ENCODE measurements at regions not wholly inside any gene's neighbourhood (a gene's known extent, or its start where the extent isn't known, plus 50 kb on each side); places are given as distances from the start of the nearest gene placed in this dataset.

DNA sequence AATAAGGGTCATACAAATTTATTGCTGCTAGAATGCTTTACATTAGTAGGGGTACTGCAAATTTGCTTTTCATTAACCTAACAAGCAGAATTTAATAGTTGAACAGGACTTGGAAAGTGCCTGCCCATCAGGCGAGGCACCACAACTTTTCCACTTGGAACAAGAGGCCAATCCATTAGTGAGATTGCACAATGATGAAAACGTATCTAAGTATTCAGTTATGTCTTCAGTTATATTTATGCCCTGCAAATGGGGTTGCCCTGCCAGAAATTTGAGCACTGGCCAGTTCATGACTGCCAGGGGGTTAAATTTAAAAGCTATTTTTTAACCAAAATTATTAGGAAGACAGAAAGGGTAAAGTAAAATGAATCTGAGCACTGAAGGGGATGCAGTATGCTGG is 111.1 kb upstream of the PALS2 start:
- no peak for DNase-seq
- POLR2A ChIA-PET: no interaction called here
- CTCF ChIA-PET: no interaction called here
- no peaks in the 10 kb centered on the region for H3K36me3 ChIP-seq (ENCODE audit: control insufficient read depth in 2 of 2, extremely low read depth in 1 of 2, insufficient read depth in 1 of 2, low read length in 1 of 2)
- Mint-ChIP-seq H3K27me3 (peaks cover 0 to 4% of the 10 kb centered on the region in 2 donors), H3K4me1 (no peaks in the 10 kb centered on the region), H3K4me3 (no peak overlapping the region), H3K27ac (no peak overlapping the region), H3K9me3 (peaks cover 0 to 3% (median 0%) of the 10 kb centered on the region in 3 donors), H3K36me3 (no peaks in the 10 kb centered on the region)
- no CpG with 5 or more reads among the region's 2 CpGs for WGBS (ENCODE audit: insufficient coverage)
- no peaks in the 10 kb centered on the region for H3K9me3 ChIP-seq
- ATAC-seq (replicated peaks in 1 of 4): no peak
- no peaks in the 10 kb centered on the region for H3K4me1 ChIP-seq (ENCODE audit: control insufficient read depth in 1 of 2, extremely low read depth in 1 of 2, insufficient read depth in 2 of 2, low read length in 2 of 2)
- no peak overlapping the region for H3K27ac ChIP-seq (ENCODE audit: low read length)
- H3K27me3 ChIP-seq (replicated peaks in 1 of 2; ENCODE audit: control insufficient read depth in 2 of 2, extremely low read depth in 1 of 2, insufficient read depth in 2 of 2, low read length in 1 of 2): no peaks in the 10 kb centered on the region
- no peak overlapping the region for H3K4me3 ChIP-seq (ENCODE audit: control insufficient read depth in 1 of 2, extremely low read depth in 1 of 2, low read length in 1 of 2)

DNA sequence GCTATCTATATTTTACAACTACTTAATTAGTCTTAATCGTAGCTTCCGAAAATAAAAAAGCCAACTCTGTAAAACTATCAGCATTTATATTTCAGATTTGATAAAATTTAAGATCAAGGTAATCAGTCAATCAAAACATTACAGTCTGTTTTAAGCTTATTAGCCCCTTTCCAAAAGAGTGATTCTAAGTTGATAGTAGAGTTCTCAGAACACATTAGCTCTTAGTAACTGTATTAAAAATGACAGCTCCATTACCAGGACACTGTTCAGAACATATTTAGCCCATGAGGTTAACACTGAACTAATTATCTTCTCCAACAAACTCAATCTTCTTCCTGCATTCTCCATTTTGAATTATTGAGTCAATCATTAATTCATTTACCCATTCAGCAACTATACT is 110.3 kb upstream of the PALS2 start:
- CTCF ChIA-PET: no interaction called here
- Mint-ChIP-seq H3K9me3 (peaks cover 0 to 3% (median 0%) of the 10 kb centered on the region in 3 donors), H3K27ac (no peak overlapping the region), H3K4me1 (no peaks in the 10 kb centered on the region), H3K27me3 (peaks cover 0 to 4% of the 10 kb centered on the region in 2 donors), H3K4me3 (no peak overlapping the region), H3K36me3 (no peaks in the 10 kb centered on the region)
- DNase-seq: no peak
- Histone ChIP-seq H3K27ac (ENCODE audit: low read length) (no peak overlapping the region), H3K9me3 (no peaks in the 10 kb centered on the region), H3K4me3 (ENCODE audit: control insufficient read depth in 1 of 2, extremely low read depth in 1 of 2, low read length in 1 of 2) (no peak overlapping the region), H3K4me1 (ENCODE audit: control insufficient read depth in 1 of 2, extremely low read depth in 1 of 2, insufficient read depth in 2 of 2, low read length in 2 of 2) (no peaks in the 10 kb centered on the region), H3K27me3 (replicated peaks in 1 of 2; ENCODE audit: control insufficient read depth in 2 of 2, extremely low read depth in 1 of 2, insufficient read depth in 2 of 2, low read length in 1 of 2) (no peaks in the 10 kb centered on the region), H3K36me3 (ENCODE audit: control insufficient read depth in 2 of 2, extremely low read depth in 1 of 2, insufficient read depth in 1 of 2, low read length in 1 of 2) (no peaks in the 10 kb centered on the region)
- POLR2A ChIA-PET: no interaction called here
- no CpG with 5 or more reads among the region's 2 CpGs for WGBS (ENCODE audit: insufficient coverage)
- no peak for ATAC-seq (replicated peaks in 1 of 4)

DNA sequence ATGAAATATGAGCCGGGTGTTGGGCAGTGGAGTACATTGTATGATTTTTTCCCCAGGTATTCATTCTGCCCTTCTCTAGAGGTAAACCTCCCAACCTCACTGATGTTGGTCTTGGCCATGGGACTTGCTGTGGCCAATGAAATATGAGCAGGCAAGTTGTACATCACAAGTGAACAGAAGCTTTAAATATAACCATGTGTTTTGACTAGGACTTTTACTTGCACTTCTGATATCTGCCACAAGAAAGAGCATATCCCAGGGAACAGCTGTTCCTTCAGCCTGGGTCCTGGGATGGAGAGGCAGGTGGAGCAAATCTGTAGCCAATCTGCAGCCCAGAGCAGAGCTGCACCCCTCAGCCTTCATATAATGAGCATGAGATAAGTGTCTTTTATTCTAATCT is 109.8 kb upstream of the PALS2 start:
- CTCF ChIA-PET: no interaction called here
- no peaks in the 10 kb centered on the region for H3K36me3 Mint-ChIP-seq
- no peak overlapping the region for H3K27ac Mint-ChIP-seq
- peaks cover 0 to 4% of the 10 kb centered on the region in 2 donors for H3K27me3 Mint-ChIP-seq
- POLR2A ChIA-PET: no interaction called here
- H3K27me3 ChIP-seq (replicated peaks in 1 of 2; ENCODE audit: control insufficient read depth in 2 of 2, extremely low read depth in 1 of 2, insufficient read depth in 2 of 2, low read length in 1 of 2): no peaks in the 10 kb centered on the region
- no peak overlapping the region for H3K4me3 ChIP-seq (ENCODE audit: control insufficient read depth in 1 of 2, extremely low read depth in 1 of 2, low read length in 1 of 2)
- H3K9me3 Mint-ChIP-seq: peaks cover 0 to 3% (median 0%) of the 10 kb centered on the region in 3 donors
- no peaks in the 10 kb centered on the region for H3K4me1 Mint-ChIP-seq
- no peaks in the 10 kb centered on the region for H3K4me1 ChIP-seq (ENCODE audit: control insufficient read depth in 1 of 2, extremely low read depth in 1 of 2, insufficient read depth in 2 of 2, low read length in 2 of 2)
- ATAC-seq (replicated peaks in 1 of 4) (no peak), DNase-seq (no peak)
- WGBS (ENCODE audit: insufficient coverage): no CpG with 5 or more reads among the region's 1 CpG
- H3K36me3 ChIP-seq (ENCODE audit: control insufficient read depth in 2 of 2, extremely low read depth in 1 of 2, insufficient read depth in 1 of 2, low read length in 1 of 2): no peaks in the 10 kb centered on the region
- H3K4me3 Mint-ChIP-seq: no peak overlapping the region
- H3K9me3 ChIP-seq: no peaks in the 10 kb centered on the region
- no peak overlapping the region for H3K27ac ChIP-seq (ENCODE audit: low read length)

DNA sequence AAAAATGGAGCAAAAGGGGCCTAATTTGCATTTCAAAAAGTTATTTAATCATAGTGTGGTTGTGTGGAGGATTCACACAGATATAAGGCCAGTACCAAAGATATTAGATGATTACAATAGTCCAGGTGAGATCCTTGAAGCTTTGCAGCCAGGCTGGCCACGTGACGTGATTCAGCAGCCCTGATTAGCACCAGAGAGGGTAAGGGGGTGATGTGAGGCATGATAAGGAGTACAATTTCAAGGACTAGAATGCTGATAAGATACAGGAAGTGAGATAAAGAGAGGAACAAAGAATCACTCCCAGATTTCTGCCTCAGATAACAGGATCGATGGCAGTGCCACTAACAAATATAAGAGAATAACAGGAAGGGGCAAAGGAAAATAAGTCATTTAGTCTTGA is 108.4 kb upstream of the PALS2 start:
- H3K27ac ChIP-seq (ENCODE audit: low read length): no peak overlapping the region
- H3K4me3 ChIP-seq (ENCODE audit: control insufficient read depth in 1 of 2, extremely low read depth in 1 of 2, low read length in 1 of 2): no peak overlapping the region
- Mint-ChIP-seq H3K27ac (no peak overlapping the region), H3K27me3 (peaks cover 0 to 2% of the 10 kb centered on the region in 2 donors), H3K4me1 (no peaks in the 10 kb centered on the region), H3K9me3 (peaks cover 0 to 3% (median 0%) of the 10 kb centered on the region in 3 donors), H3K4me3 (no peak overlapping the region), H3K36me3 (no peaks in the 10 kb centered on the region)
- H3K4me1 ChIP-seq (ENCODE audit: control insufficient read depth in 1 of 2, extremely low read depth in 1 of 2, insufficient read depth in 2 of 2, low read length in 2 of 2): no peaks in the 10 kb centered on the region
- H3K27me3 ChIP-seq (replicated peaks in 1 of 2; ENCODE audit: control insufficient read depth in 2 of 2, extremely low read depth in 1 of 2, insufficient read depth in 2 of 2, low read length in 1 of 2): no peaks in the 10 kb centered on the region
- DNase-seq (no peak), ATAC-seq (replicated peaks in 1 of 4) (no peak)
- ChIA-PET CTCF (interaction anchor here in 1 of 2 donors (0.6 kb wide), 1 partner anchor 573 kb away, joined by 5 read pairs; no protein-coding TSS in a partner anchor), POLR2A (no interaction called here)
- WGBS (ENCODE audit: insufficient coverage): 67% methylated on average over 2 of the region's 3 CpGs
- H3K36me3 ChIP-seq (ENCODE audit: control insufficient read depth in 2 of 2, extremely low read depth in 1 of 2, insufficient read depth in 1 of 2, low read length in 1 of 2): no peaks in the 10 kb centered on the region
- H3K9me3 ChIP-seq: no peaks in the 10 kb centered on the region

DNA sequence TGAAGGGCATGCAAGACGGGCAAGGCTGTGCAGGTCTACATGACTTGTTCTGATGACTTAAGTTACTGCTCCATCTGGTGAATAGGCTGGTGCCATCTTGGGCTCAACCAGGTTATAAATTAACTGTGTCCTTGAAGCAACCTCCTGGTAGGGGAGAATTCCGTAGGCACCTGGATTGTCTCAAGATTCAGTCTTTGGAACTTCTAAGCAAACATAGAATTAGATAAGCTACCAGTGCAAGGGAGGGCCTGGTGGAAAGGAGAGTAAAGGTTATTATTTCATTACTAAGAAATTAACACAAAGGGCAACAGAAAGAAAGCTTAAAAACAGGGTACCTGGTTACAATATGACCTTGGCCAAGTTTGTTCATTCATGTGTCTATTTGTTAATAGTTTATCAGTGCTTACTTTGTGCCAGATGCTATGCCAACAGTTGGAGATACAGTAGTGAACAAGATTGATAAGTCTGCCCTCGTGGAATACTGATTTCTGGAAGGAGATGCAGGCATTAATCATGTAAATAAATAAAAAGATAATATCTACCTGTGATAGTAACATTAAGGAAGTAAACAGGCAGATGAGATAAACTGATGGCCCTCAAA is 107.0 kb upstream of the PALS2 start:
- H3K9me3 Mint-ChIP-seq: peaks cover 0 to 3% (median 0%) of the 10 kb centered on the region in 3 donors
- no peaks in the 10 kb centered on the region for H3K4me1 ChIP-seq (ENCODE audit: control insufficient read depth in 1 of 2, extremely low read depth in 1 of 2, insufficient read depth in 2 of 2, low read length in 2 of 2)
- peaks cover 0 to 1% of the 10 kb centered on the region in 2 donors for H3K27me3 Mint-ChIP-seq
- no peaks in the 10 kb centered on the region for H3K27me3 ChIP-seq (replicated peaks in 1 of 2; ENCODE audit: control insufficient read depth in 2 of 2, extremely low read depth in 1 of 2, insufficient read depth in 2 of 2, low read length in 1 of 2)
- no peak overlapping the region for H3K4me3 Mint-ChIP-seq
- ChIA-PET POLR2A (no interaction called here), CTCF (no interaction called here)
- H3K36me3 ChIP-seq (ENCODE audit: control insufficient read depth in 2 of 2, extremely low read depth in 1 of 2, insufficient read depth in 1 of 2, low read length in 1 of 2): no peaks in the 10 kb centered on the region
- H3K27ac ChIP-seq (ENCODE audit: low read length): no peak overlapping the region
- H3K4me3 ChIP-seq (ENCODE audit: control insufficient read depth in 1 of 2, extremely low read depth in 1 of 2, low read length in 1 of 2): no peak overlapping the region
- H3K4me1 Mint-ChIP-seq: no peaks in the 10 kb centered on the region
- no peaks in the 10 kb centered on the region for H3K9me3 ChIP-seq
- no peak for ATAC-seq (replicated peaks in 1 of 4)
- no peaks in the 10 kb centered on the region for H3K36me3 Mint-ChIP-seq
- no peak for DNase-seq
- no peak overlapping the region for H3K27ac Mint-ChIP-seq
- 100% methylated on average over 1 of the region's 3 CpGs for whole genome bisulfite sequencing (ENCODE audit: insufficient coverage)

DNA sequence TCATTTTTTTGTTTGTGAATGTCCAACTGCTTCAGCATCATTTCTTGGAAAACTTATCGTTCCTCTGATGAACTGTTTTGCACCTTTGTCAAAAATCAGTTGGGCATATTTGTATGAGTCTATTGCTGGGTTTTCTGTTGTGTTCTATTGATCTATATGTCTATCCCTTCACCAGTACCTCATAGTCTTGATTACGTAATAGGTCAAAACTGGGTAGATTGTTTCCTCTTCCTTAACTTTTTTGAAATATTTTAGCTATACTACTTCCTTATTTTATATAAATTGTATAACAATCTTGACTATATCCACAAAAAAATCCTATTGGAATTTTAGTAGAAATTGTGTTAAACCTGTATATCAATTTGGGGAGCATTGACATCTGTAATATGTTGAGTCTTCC is 104.1 kb upstream of the PALS2 start:
- Mint-ChIP-seq H3K4me3 (no peak overlapping the region), H3K9me3 (peaks cover 0 to 3% (median 0%) of the 10 kb centered on the region in 3 donors), H3K36me3 (no peaks in the 10 kb centered on the region), H3K4me1 (no peaks in the 10 kb centered on the region), H3K27me3 (peaks cover 0 to 1% of the 10 kb centered on the region in 2 donors), H3K27ac (no peak overlapping the region)
- H3K9me3 ChIP-seq: no peaks in the 10 kb centered on the region
- H3K27me3 ChIP-seq (replicated peaks in 1 of 2; ENCODE audit: control insufficient read depth in 2 of 2, extremely low read depth in 1 of 2, insufficient read depth in 2 of 2, low read length in 1 of 2): no peaks in the 10 kb centered on the region
- no peaks in the 10 kb centered on the region for H3K36me3 ChIP-seq (ENCODE audit: control insufficient read depth in 2 of 2, extremely low read depth in 1 of 2, insufficient read depth in 1 of 2, low read length in 1 of 2)
- H3K27ac ChIP-seq (ENCODE audit: low read length): no peak overlapping the region
- POLR2A ChIA-PET: no interaction called here
- ATAC-seq (replicated peaks in 1 of 4) (no peak), DNase-seq (no peak)
- no peak overlapping the region for H3K4me3 ChIP-seq (ENCODE audit: control insufficient read depth in 1 of 2, extremely low read depth in 1 of 2, low read length in 1 of 2)
- WGBS (ENCODE audit: insufficient coverage): no CpG with 5 or more reads among the region's 2 CpGs
- H3K4me1 ChIP-seq (ENCODE audit: control insufficient read depth in 1 of 2, extremely low read depth in 1 of 2, insufficient read depth in 2 of 2, low read length in 2 of 2): no peaks in the 10 kb centered on the region
- CTCF ChIA-PET: no interaction called here

DNA sequence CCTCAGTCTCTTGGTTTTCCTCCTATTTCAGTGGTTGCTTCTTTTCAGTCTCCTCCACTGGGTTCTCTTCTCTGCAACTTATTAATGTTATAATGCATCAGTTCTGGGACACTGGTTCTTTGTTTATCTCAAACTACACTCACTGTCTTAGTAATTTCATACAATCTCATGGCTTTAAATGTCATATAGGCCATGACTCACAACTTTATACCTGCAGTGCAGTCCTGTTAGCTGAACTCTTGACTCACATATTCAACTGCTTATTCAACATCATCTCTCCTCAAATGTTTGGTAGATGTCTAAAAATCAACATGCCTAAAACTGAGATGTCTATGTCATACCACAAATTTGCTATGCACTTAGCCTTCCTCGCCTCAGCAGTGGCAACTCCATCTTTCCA is 101.2 kb upstream of the PALS2 start:
- ChIA-PET CTCF (no interaction called here), POLR2A (no interaction called here)
- Mint-ChIP-seq H3K36me3 (no peaks in the 10 kb centered on the region), H3K27me3 (peaks cover 0 to 3% of the 10 kb centered on the region in 2 donors), H3K27ac (no peak overlapping the region), H3K4me3 (no peak overlapping the region), H3K9me3 (no peaks in the 10 kb centered on the region), H3K4me1 (no peaks in the 10 kb centered on the region)
- H3K9me3 ChIP-seq: no peaks in the 10 kb centered on the region
- WGBS (ENCODE audit: insufficient coverage): 67% methylated on average over 1 of the region's 1 CpG
- no peaks in the 10 kb centered on the region for H3K36me3 ChIP-seq (ENCODE audit: control insufficient read depth in 2 of 2, extremely low read depth in 1 of 2, insufficient read depth in 1 of 2, low read length in 1 of 2)
- no peak overlapping the region for H3K27ac ChIP-seq (ENCODE audit: low read length)
- DNase-seq (no peak), ATAC-seq (replicated peaks in 1 of 4) (no peak)
- H3K4me3 ChIP-seq (ENCODE audit: control insufficient read depth in 1 of 2, extremely low read depth in 1 of 2, low read length in 1 of 2): no peak overlapping the region
- H3K27me3 ChIP-seq (replicated peaks in 1 of 2; ENCODE audit: control insufficient read depth in 2 of 2, extremely low read depth in 1 of 2, insufficient read depth in 2 of 2, low read length in 1 of 2): no peaks in the 10 kb centered on the region
- no peaks in the 10 kb centered on the region for H3K4me1 ChIP-seq (ENCODE audit: control insufficient read depth in 1 of 2, extremely low read depth in 1 of 2, insufficient read depth in 2 of 2, low read length in 2 of 2)

All from T-cell (primary cell).